ENCODE measurements at regions not wholly inside any gene's neighbourhood (a gene's known extent, or its start where the extent isn't known, plus 50 kb on each side); places are given as distances from the start of the nearest gene placed in this dataset.

- Histone ChIP-seq H3K27me3 (no peaks in the 10 kb centered on the region), H3K9me3 (no peaks in the 10 kb centered on the region), H3K4me3 (no peak overlapping the region), H3K27ac (no peak overlapping the region), H3K4me1 (no peaks in the 10 kb centered on the region), H3K36me3 (no peaks in the 10 kb centered on the region)
- WGBS (ENCODE audit: insufficient coverage, low coverage, low lambda C conversion rate, missing lambda C conversion rate): 83% methylated on average over 8 of the region's 10 CpGs
- intact Hi-C loops (cut with DNase I): no loop called here
- no peak for ATAC-seq
- TF ChIP-seq CTCF (IDR thresholded peaks at IDR 0.05) (no peak), POLR2A (IDR thresholded peaks at IDR 0.05) (no peak)
- DNase-seq: no peak
Observed at GRCh38 chr2:52542297-52542696, 1225.3 kb upstream of the CHAC2 start.

- intact Hi-C loops (cut with DNase I): no loop called here
- no peaks in the 10 kb centered on the region for H3K27me3 ChIP-seq
- H3K36me3 ChIP-seq: no peaks in the 10 kb centered on the region
- no peak overlapping the region for H3K4me3 ChIP-seq
- no peak overlapping the region for H3K27ac ChIP-seq
- ATAC-seq (no peak), DNase-seq (no peak)
- no peaks in the 10 kb centered on the region for H3K4me1 ChIP-seq
- WGBS (ENCODE audit: insufficient coverage, low coverage, low lambda C conversion rate, missing lambda C conversion rate): 85% methylated on average over 6 of the region's 6 CpGs
- no peaks in the 10 kb centered on the region for H3K9me3 ChIP-seq
- TF ChIP-seq CTCF (IDR thresholded peaks at IDR 0.05): no peak
- TF ChIP-seq POLR2A (IDR thresholded peaks at IDR 0.05): no peak
Observed at GRCh38 chr2:52539026-52539970, 1228.3 kb upstream of the CHAC2 start.

- intact Hi-C loops (cut with DNase I): no loop called here
- no peaks in the 10 kb centered on the region for H3K9me3 ChIP-seq
- no peak overlapping the region for H3K27ac ChIP-seq
- TF ChIP-seq CTCF (IDR thresholded peaks at IDR 0.05) (no peak), POLR2A (IDR thresholded peaks at IDR 0.05) (no peak)
- no peak overlapping the region for H3K4me3 ChIP-seq
- H3K27me3 ChIP-seq: no peaks in the 10 kb centered on the region
- no peak for DNase-seq
- H3K4me1 ChIP-seq: no peaks in the 10 kb centered on the region
- no peak for ATAC-seq
- H3K36me3 ChIP-seq: no peaks in the 10 kb centered on the region
- 8% methylated on average over 1 of the region's 1 CpG for WGBS (ENCODE audit: insufficient coverage, low coverage, low lambda C conversion rate, missing lambda C conversion rate)
Observed at GRCh38 chr2:52537588-52537987, 1230.0 kb upstream of the CHAC2 start.

- H3K27me3 ChIP-seq: no peaks in the 10 kb centered on the region
- no peaks in the 10 kb centered on the region for H3K9me3 ChIP-seq
- no peak for TF ChIP-seq POLR2A (IDR thresholded peaks at IDR 0.05)
- no peak for TF ChIP-seq CTCF (IDR thresholded peaks at IDR 0.05)
- DNase-seq: no peak
- no peaks in the 10 kb centered on the region for H3K36me3 ChIP-seq
- intact Hi-C loops (cut with DNase I): no loop called here
- no peak overlapping the region for H3K27ac ChIP-seq
- no peak overlapping the region for H3K4me3 ChIP-seq
- no peak for ATAC-seq
- H3K4me1 ChIP-seq: no peaks in the 10 kb centered on the region
- 81% methylated on average over 3 of the region's 3 CpGs for WGBS (ENCODE audit: insufficient coverage, low coverage, low lambda C conversion rate, missing lambda C conversion rate)
Observed at GRCh38 chr2:52536929-52537460, 1230.6 kb upstream of the CHAC2 start.

Measured in right lobe of liver (tissue), 6 donors.